GM18951 (cell line): ENCODE measurements at regions not wholly inside any gene's neighbourhood (a gene's known extent, or its start where the extent isn't known, plus 50 kb on each side); places are given as distances from the start of the nearest gene placed in this dataset.

Experiments
- POLR2A ChIP-seq: IDR thresholded peaks from 4 replicates; pipeline ENCODE4 v1.6.1; 2011; ENCODE audit warnings: mild to moderate bottlenecking; ENCODE audit not compliant: insufficient read length, insufficient read depth; ENCODE audit errors: extremely low read depth
- in situ Hi-C: fragments of 300-500 bp; cut with MboI; formaldehyde crosslinking; loops from one replicate; pipeline ENCODE4 v1.12.0; 2022; ENCODE audit warnings: low sequenced_read_pairs, mixed read lengths, inconsistent platforms; ENCODE audit not compliant: unreplicated experiment

- TF ChIP-seq POLR2A = no peak
- in situ Hi-C loops = no loop called here
These were observed 150.9 kb upstream of the SLC16A7 start for GRCh38 chr12:59444932-59445331.

- no peak for TF ChIP-seq POLR2A
- in situ Hi-C loops = no loop called here
These were observed 163.8 kb upstream of the SLC16A7 start for GRCh38 chr12:59432057-59432456.

GRCh38 chr12:59431266-59431665, 164.6 kb upstream of the SLC16A7 start:
- in situ Hi-C loops = no loop called here
- TF ChIP-seq POLR2A = no peak

GRCh38 chr12:59429766-59430165, 166.1 kb upstream of the SLC16A7 start:
- TF ChIP-seq POLR2A = no peak
- in situ Hi-C loops = no loop called here

- TF ChIP-seq POLR2A = no peak
- in situ Hi-C loops = no loop called here
These were observed 170.0 kb upstream of the SLC16A7 start for GRCh38 chr12:59425798-59426197.

GRCh38 chr12:59424666-59425065, 171.2 kb upstream of the SLC16A7 start:
- in situ Hi-C loops = loop anchor here (25.0 kb wide), 1 partner anchor 413 kb away; no protein-coding TSS in a partner anchor

- in situ Hi-C loops = loop anchor here (25.0 kb wide), 1 partner anchor 423 kb away; no protein-coding TSS in a partner anchor
- TF ChIP-seq POLR2A = no peak
These were observed 181.8 kb upstream of the SLC16A7 start for GRCh38 chr12:59414051-59414450.

- TF ChIP-seq POLR2A = no peak
- in situ Hi-C loops = loop anchor here (25.0 kb wide), 1 partner anchor 429 kb away; no protein-coding TSS in a partner anchor
These were observed 187.4 kb upstream of the SLC16A7 start for GRCh38 chr12:59408431-59408830.

GRCh38 chr12:59407799-59408198, 188.0 kb upstream of the SLC16A7 start:
- in situ Hi-C loops = loop anchor here (25.0 kb wide), 1 partner anchor 430 kb away; no protein-coding TSS in a partner anchor
- TF ChIP-seq POLR2A = no peak

- in situ Hi-C loops = loop anchor here (25.0 kb wide), 1 partner anchor 431 kb away; no protein-coding TSS in a partner anchor
- TF ChIP-seq POLR2A = no peak
These were observed 189.8 kb upstream of the SLC16A7 start for GRCh38 chr12:59405992-59406391.

GRCh38 chr12:59404109-59404650, 191.6 kb upstream of the SLC16A7 start:
- in situ Hi-C loops = loop anchor here (25.0 kb wide), 1 partner anchor 433 kb away; no protein-coding TSS in a partner anchor

GRCh38 chr12:59403259-59403932, 192.4 kb upstream of the SLC16A7 start:
- no peak for TF ChIP-seq POLR2A
- in situ Hi-C loops = loop anchor here (25.0 kb wide), 1 partner anchor 434 kb away; no protein-coding TSS in a partner anchor

More at GRCh38 chr12:59404109-59404650, 191.6 kb upstream of the SLC16A7 start:
- TF ChIP-seq POLR2A = no peak

GRCh38 chr12:59401862-59402261, 194.0 kb upstream of the SLC16A7 start:
- no peak for TF ChIP-seq POLR2A
- in situ Hi-C loops = loop anchor here (25.0 kb wide), 1 partner anchor 435 kb away; no protein-coding TSS in a partner anchor

GRCh38 chr12:59398164-59398563, 197.7 kb upstream of the SLC16A7 start:
- TF ChIP-seq POLR2A = no peak
- in situ Hi-C loops = no loop called here
